ENCODE measurements at regions not wholly inside any gene's neighbourhood (a gene's known extent, or its start where the extent isn't known, plus 50 kb on each side); places are given as distances from the start of the nearest gene placed in this dataset.
A peak's percentile ranks its signal among the peaks of the same experiment; 100 is the strongest.

DNA sequence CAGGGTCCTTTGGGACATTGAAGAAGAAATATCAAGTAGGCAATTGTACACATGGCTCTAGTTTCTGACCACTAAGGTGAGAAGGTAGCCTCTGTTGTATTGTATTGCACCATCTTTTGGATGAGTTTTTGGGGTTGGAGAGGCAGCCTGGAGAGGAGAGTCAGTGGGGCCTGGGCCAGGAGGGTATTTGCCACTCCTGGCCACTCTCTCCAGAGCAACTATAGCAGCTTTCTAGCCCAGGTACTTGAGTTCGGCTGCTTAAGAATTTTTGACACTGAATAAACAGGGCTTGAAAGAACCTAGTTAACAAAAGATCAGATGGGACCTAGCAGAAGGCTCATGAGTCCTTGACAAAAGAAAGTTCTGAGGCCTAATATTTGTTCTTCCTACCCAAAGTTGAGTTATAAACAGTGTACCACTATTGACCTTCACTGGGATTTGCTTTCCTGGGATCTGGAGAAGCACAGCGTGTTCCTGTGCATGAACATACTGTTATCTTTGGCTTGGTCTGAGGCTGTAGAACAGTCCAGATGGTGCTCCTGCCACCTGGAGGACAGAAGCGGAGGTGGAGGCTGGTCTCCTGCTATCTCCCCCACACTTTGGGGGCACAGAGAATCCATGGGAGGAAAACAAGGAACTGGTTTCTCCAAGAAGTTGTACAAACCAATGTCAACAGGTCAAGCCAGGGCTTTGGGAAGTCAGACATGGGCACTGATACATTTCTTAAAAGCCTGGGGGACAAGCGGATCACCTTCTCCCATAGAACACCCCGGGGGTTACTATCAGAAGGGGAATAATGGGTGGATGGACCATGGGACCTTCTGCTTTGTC, 110.4 kb upstream of the LIFR start:
- TF ChIP-seq, protein P1, sequence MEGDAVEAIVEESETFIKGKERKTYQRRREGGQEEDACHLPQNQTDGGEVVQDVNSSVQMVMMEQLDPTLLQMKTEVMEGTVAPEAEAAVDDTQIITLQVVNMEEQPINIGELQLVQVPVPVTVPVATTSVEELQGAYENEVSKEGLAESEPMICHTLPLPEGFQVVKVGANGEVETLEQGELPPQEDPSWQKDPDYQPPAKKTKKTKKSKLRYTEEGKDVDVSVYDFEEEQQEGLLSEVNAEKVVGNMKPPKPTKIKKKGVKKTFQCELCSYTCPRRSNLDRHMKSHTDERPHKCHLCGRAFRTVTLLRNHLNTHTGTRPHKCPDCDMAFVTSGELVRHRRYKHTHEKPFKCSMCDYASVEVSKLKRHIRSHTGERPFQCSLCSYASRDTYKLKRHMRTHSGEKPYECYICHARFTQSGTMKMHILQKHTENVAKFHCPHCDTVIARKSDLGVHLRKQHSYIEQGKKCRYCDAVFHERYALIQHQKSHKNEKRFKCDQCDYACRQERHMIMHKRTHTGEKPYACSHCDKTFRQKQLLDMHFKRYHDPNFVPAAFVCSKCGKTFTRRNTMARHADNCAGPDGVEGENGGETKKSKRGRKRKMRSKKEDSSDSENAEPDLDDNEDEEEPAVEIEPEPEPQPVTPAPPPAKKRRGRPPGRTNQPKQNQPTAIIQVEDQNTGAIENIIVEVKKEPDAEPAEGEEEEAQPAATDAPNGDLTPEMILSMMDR (IDR thresholded peaks at IDR 0.05): peak; percentile 80
- TF ChIP-seq ZFX (IDR thresholded peaks at IDR 0.05; ENCODE audit: borderline replicate concordance): no peak
